Endothelial cell (in vitro differentiated cells): ENCODE measurements at regions not wholly inside any gene's neighbourhood (a gene's known extent, or its start where the extent isn't known, plus 50 kb on each side); places are given as distances from the start of the nearest gene placed in this dataset.

ENCODE experiments used
- DNase-seq: peaks from one replicate; pipeline ENCODE4 v3.0.0; 2021; ENCODE audit warnings: low spot score
- H3K27ac Mint-ChIP-seq: one replicate; pipeline ENCODE4 v1.8.0; 2021; ENCODE audit warnings: mixed read lengths, inconsistent platforms; ENCODE audit not compliant: unreplicated experiment
- H3K27me3 Mint-ChIP-seq: one replicate; pipeline ENCODE4 v1.8.0; 2021; ENCODE audit warnings: mild to moderate bottlenecking, moderate library complexity, mixed read lengths, inconsistent platforms; ENCODE audit not compliant: unreplicated experiment
- H3K36me3 Mint-ChIP-seq: one replicate; pipeline ENCODE4 v1.8.0; 2021; ENCODE audit warnings: mild to moderate bottlenecking, low read depth, mixed read lengths, inconsistent platforms; ENCODE audit not compliant: unreplicated experiment
- H3K4me1 Mint-ChIP-seq: one replicate; pipeline ENCODE4 v1.8.0; 2021; ENCODE audit warnings: mild to moderate bottlenecking, mixed read lengths, inconsistent platforms; ENCODE audit not compliant: unreplicated experiment
- H3K4me3 Mint-ChIP-seq: one replicate; pipeline ENCODE4 v1.8.0; 2021; ENCODE audit warnings: mild to moderate bottlenecking, mixed read lengths, inconsistent platforms; ENCODE audit not compliant: unreplicated experiment
- H3K9me3 Mint-ChIP-seq: one replicate; pipeline ENCODE4 v1.8.0; 2021; ENCODE audit warnings: mixed read lengths, inconsistent platforms; ENCODE audit not compliant: unreplicated experiment
- TF ChIP-seq, protein P1 (sequence below): fragments of 200-600 bp; sonication (generic); IDR thresholded peaks from one replicate; pipeline ENCODE4 v1.5.0; 2021; ENCODE audit warnings: antibody characterized with exemption; ENCODE audit not compliant: unreplicated experiment

DNA sequence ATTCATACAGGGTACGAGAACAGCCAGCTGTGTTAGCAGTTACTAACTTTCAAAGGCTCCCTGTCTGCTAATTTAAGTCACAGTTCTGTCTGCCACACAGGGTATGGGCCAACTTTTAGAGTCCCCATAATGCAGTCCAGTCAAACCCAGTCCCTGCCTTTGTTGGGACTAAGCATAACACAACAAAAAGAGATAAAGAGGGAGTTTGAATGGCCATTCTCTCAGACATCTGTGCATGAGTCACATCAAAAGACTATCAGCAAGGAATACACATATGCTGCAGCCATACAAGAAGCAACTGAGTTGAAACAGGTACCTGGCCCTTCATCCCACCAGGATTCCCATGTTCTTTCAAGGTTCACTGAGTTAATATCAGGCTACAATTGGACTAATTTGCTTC, 744.5 kb upstream of the C9orf72 start:
- H3K4me1 Mint-ChIP-seq: no peaks in the 10 kb centered on the region
- DNase-seq: no peak
- no peak overlapping the region for H3K4me3 Mint-ChIP-seq
- TF ChIP-seq, protein P1, sequence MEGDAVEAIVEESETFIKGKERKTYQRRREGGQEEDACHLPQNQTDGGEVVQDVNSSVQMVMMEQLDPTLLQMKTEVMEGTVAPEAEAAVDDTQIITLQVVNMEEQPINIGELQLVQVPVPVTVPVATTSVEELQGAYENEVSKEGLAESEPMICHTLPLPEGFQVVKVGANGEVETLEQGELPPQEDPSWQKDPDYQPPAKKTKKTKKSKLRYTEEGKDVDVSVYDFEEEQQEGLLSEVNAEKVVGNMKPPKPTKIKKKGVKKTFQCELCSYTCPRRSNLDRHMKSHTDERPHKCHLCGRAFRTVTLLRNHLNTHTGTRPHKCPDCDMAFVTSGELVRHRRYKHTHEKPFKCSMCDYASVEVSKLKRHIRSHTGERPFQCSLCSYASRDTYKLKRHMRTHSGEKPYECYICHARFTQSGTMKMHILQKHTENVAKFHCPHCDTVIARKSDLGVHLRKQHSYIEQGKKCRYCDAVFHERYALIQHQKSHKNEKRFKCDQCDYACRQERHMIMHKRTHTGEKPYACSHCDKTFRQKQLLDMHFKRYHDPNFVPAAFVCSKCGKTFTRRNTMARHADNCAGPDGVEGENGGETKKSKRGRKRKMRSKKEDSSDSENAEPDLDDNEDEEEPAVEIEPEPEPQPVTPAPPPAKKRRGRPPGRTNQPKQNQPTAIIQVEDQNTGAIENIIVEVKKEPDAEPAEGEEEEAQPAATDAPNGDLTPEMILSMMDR: no peak
- no peaks in the 10 kb centered on the region for H3K27me3 Mint-ChIP-seq
- no peak overlapping the region for H3K27ac Mint-ChIP-seq
- H3K36me3 Mint-ChIP-seq: no peaks in the 10 kb centered on the region
- no peaks in the 10 kb centered on the region for H3K9me3 Mint-ChIP-seq

DNA sequence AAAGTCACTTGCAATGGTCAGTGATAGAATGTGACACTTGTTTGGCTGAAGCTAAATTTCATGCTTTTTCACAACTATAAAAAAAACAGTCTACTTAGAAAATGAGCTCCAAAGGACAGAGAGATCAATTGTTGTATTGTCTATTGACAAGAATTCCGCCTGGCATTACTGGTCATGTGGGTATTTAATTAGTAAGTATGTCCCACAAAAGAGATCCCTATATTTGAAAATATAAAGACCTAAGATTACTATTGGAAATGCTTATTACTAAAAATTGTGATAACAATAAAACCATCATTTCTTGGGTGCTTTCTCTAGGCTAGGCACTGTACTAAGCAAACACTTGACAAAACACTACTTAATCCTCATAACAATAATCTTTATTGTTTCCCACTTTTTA, 745.2 kb upstream of the C9orf72 start:
- Mint-ChIP-seq H3K27ac (no peak overlapping the region), H3K9me3 (no peaks in the 10 kb centered on the region), H3K4me1 (no peaks in the 10 kb centered on the region), H3K4me3 (no peak overlapping the region), H3K27me3 (no peaks in the 10 kb centered on the region), H3K36me3 (no peaks in the 10 kb centered on the region)
- no peak for DNase-seq
- TF ChIP-seq, protein P1: no peak

DNA sequence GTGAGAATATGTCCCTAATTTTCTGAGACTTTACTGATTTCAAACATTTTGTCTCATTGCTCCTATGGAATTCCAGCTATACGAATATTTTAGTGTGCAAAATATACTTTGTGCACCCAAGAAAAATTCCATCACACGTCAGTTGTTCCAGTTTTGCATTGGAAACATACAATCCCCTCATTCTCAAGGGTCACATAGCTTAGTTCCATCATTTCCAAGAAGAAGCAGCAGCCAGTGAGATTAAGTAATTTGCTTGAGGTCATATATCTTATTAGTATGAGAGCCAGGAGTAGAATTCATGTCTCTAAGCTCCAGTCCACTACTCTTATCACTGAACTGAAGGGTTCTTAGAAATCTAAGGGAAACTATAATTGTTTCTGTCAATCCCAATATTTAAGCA, 746.7 kb upstream of the C9orf72 start:
- TF ChIP-seq, protein P1: no peak
- no peak overlapping the region for H3K4me3 Mint-ChIP-seq
- no peaks in the 10 kb centered on the region for H3K9me3 Mint-ChIP-seq
- no peak for DNase-seq
- H3K4me1 Mint-ChIP-seq: no peaks in the 10 kb centered on the region
- no peaks in the 10 kb centered on the region for H3K36me3 Mint-ChIP-seq
- no peak overlapping the region for H3K27ac Mint-ChIP-seq
- H3K27me3 Mint-ChIP-seq: no peaks in the 10 kb centered on the region

DNA sequence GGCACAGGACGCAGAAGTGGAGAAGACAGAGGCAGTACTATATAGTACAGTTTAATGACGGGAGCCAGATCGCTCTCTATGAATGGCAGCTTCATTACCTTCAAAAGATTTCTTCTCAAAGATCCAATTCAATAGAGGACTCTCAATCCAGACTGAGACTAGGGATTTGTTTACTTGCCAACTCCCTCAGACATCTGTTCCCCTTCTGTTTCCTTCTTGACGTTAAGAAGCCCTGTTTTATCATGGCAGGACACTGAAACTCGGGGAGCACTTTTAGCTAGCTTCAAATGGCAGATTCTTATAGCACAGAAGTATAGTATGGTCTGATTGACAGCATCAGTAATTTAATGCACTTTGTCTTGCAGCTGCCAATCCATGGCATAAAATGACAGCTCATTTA, 747.3 kb upstream of the C9orf72 start:
- Mint-ChIP-seq H3K36me3 (no peaks in the 10 kb centered on the region), H3K27me3 (no peaks in the 10 kb centered on the region), H3K4me1 (no peaks in the 10 kb centered on the region), H3K27ac (no peak overlapping the region), H3K4me3 (no peak overlapping the region), H3K9me3 (no peaks in the 10 kb centered on the region)
- no peak for DNase-seq
- TF ChIP-seq, protein P1: no peak

DNA sequence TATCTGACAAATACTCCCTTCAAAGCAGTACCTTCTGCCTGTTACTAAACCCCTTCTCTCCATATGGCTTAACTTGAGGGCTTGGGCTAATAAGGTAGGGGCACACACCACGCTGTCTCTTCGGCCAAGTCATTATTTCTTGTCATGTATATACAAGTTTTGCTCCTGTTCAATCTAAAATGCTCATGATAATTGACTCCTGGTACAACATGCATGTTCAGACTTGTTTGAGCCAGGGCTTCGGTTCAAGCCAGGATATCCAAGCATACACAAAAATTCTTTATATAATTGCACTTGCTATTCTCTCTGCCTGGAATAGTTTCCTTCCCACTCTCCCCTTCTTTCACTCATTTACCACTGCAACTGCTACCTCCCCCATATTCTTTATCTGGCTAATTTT, 756.0 kb upstream of the C9orf72 start:
- Mint-ChIP-seq H3K27me3 (no peaks in the 10 kb centered on the region), H3K27ac (no peak overlapping the region), H3K36me3 (no peaks in the 10 kb centered on the region), H3K9me3 (no peaks in the 10 kb centered on the region), H3K4me1 (peaks cover 21% of the 10 kb centered on the region), H3K4me3 (no peak overlapping the region)
- TF ChIP-seq, protein P1: no peak
- no peak for DNase-seq
